HFFc6 (cell line): ENCODE measurements at regions not wholly inside any gene's neighbourhood (a gene's known extent, or its start where the extent isn't known, plus 50 kb on each side); places are given as distances from the start of the nearest gene placed in this dataset.

Source experiments
- DNase-seq: peaks from one replicate; pipeline ENCODE4 v3.0.0-alpha.2; 2018
- H3K27ac Mint-ChIP-seq: 2 replicates; pipeline ENCODE4 v1.8.0; 2020; ENCODE audit warnings: mild to moderate bottlenecking, mixed read lengths
- H3K27me3 Mint-ChIP-seq: 2 replicates; pipeline ENCODE4 v1.8.0; 2021; ENCODE audit warnings: mild to moderate bottlenecking, moderate library complexity, mixed read lengths; ENCODE audit not compliant: insufficient read depth
- H3K36me3 Mint-ChIP-seq: 2 replicates; pipeline ENCODE4 v1.8.0; 2021; ENCODE audit warnings: low read depth, mixed read lengths
- H3K4me1 Mint-ChIP-seq: 2 replicates; pipeline ENCODE4 v1.8.0; 2020; ENCODE audit warnings: low read depth, mixed read lengths
- H3K4me3 Mint-ChIP-seq: 2 replicates; pipeline ENCODE4 v1.8.0; 2020; ENCODE audit warnings: mild to moderate bottlenecking, moderate library complexity, mixed read lengths
- H3K9me3 Mint-ChIP-seq: 2 replicates; pipeline ENCODE4 v1.8.0; 2020; ENCODE audit warnings: mild to moderate bottlenecking, mixed read lengths
- CTCF ChIP-seq: fragments of 200-600 bp; sonication (generic); IDR thresholded peaks from 2 replicates; pipeline ENCODE4 v1.5.0; 2021; ENCODE audit warnings: antibody characterized with exemption, mild to moderate bottlenecking

GRCh38 chr18:75874401-75875089 lies 447.0 kb upstream of the SMIM21 start:
- Mint-ChIP-seq H3K4me1 (no peaks in the 10 kb centered on the region), H3K27ac (no peak overlapping the region), H3K36me3 (no peaks in the 10 kb centered on the region; the same call in 1 of the 2 replicates), H3K9me3 (peaks cover 55% of the 10 kb centered on the region), H3K27me3 (no peaks in the 10 kb centered on the region), H3K4me3 (no peak overlapping the region)
- no peak for TF ChIP-seq CTCF
- DNase-seq: no peak

- H3K27ac Mint-ChIP-seq: no peak overlapping the region
- TF ChIP-seq CTCF: no peak
- no peaks in the 10 kb centered on the region for H3K27me3 Mint-ChIP-seq
- H3K4me3 Mint-ChIP-seq: no peak overlapping the region
- DNase-seq: no peak
- no peaks in the 10 kb centered on the region; the same call in 1 of the 2 replicates for H3K36me3 Mint-ChIP-seq
- peaks cover 27% of the 10 kb centered on the region for H3K9me3 Mint-ChIP-seq
- H3K4me1 Mint-ChIP-seq: no peaks in the 10 kb centered on the region
These were observed 444.1 kb upstream of the SMIM21 start for GRCh38 chr18:75871596-75871995.

GRCh38 chr18:75869162-75869561 lies 441.7 kb upstream of the SMIM21 start:
- Mint-ChIP-seq H3K27me3 (no peaks in the 10 kb centered on the region), H3K36me3 (no peaks in the 10 kb centered on the region), H3K4me1 (no peaks in the 10 kb centered on the region), H3K9me3 (peaks cover 19% of the 10 kb centered on the region), H3K4me3 (no peak overlapping the region), H3K27ac (no peak overlapping the region)
- no peak for TF ChIP-seq CTCF
- DNase-seq: no peak

- Mint-ChIP-seq H3K4me1 (no peaks in the 10 kb centered on the region), H3K9me3 (peaks cover 19% of the 10 kb centered on the region), H3K27ac (no peak overlapping the region), H3K27me3 (no peaks in the 10 kb centered on the region), H3K36me3 (no peaks in the 10 kb centered on the region), H3K4me3 (no peak overlapping the region)
- no peak for TF ChIP-seq CTCF
- no peak for DNase-seq
These were observed 440.5 kb upstream of the SMIM21 start for GRCh38 chr18:75868031-75868430.

GRCh38 chr18:75865639-75866038 lies 438.1 kb upstream of the SMIM21 start:
- Mint-ChIP-seq H3K9me3 (peaks cover 28% of the 10 kb centered on the region), H3K4me3 (no peak overlapping the region), H3K27ac (no peak overlapping the region), H3K27me3 (no peaks in the 10 kb centered on the region), H3K36me3 (peaks cover 9% of the 10 kb centered on the region; the same call in 1 of the 2 replicates), H3K4me1 (no peaks in the 10 kb centered on the region)
- DNase-seq: no peak
- TF ChIP-seq CTCF: no peak
